ENCODE measurements at regions not wholly inside any gene's neighbourhood (a gene's known extent, or its start where the extent isn't known, plus 50 kb on each side); places are given as distances from the start of the nearest gene placed in this dataset.

- no peak overlapping the region for H3K27ac ChIP-seq (ENCODE audit: low read length)
- no peak overlapping the region for H3K9ac ChIP-seq (ENCODE audit: low read length in 2 of 2)
- no peaks in the 10 kb centered on the region for H3K27me3 ChIP-seq (ENCODE audit: control insufficient read depth in 1 of 2, insufficient read depth in 2 of 2, low read length in 2 of 2)
- H3K4me1 ChIP-seq (ENCODE audit: control insufficient read depth, insufficient read depth, low read length): no peaks in the 10 kb centered on the region
- no peaks in the 10 kb centered on the region for H3K9me3 ChIP-seq (ENCODE audit: control insufficient read depth in 2 of 2, low read length in 2 of 2)
- H3K4me3 ChIP-seq (ENCODE audit: low read length in 2 of 2): no peak overlapping the region
- no peaks in the 10 kb centered on the region for H3K36me3 ChIP-seq (ENCODE audit: control insufficient read depth in 2 of 2, insufficient read depth in 2 of 2, low read length in 2 of 2)
Observed at GRCh38 chr6:22108199-22108598, 188.6 kb downstream of the PRL start.

GRCh38 chr6:22110061-22110460 is 186.8 kb downstream of the PRL start:
- no peak overlapping the region for H3K27ac ChIP-seq (ENCODE audit: low read length)
- H3K4me3 ChIP-seq (ENCODE audit: low read length in 2 of 2): no peak overlapping the region
- no peaks in the 10 kb centered on the region for H3K9me3 ChIP-seq (ENCODE audit: control insufficient read depth in 2 of 2, low read length in 2 of 2)
- H3K27me3 ChIP-seq (ENCODE audit: control insufficient read depth in 1 of 2, insufficient read depth in 2 of 2, low read length in 2 of 2): no peaks in the 10 kb centered on the region
- H3K9ac ChIP-seq (ENCODE audit: low read length in 2 of 2): no peak overlapping the region
- no peaks in the 10 kb centered on the region for H3K36me3 ChIP-seq (ENCODE audit: control insufficient read depth in 2 of 2, insufficient read depth in 2 of 2, low read length in 2 of 2)
- H3K4me1 ChIP-seq (ENCODE audit: control insufficient read depth, insufficient read depth, low read length): no peaks in the 10 kb centered on the region

- no peak overlapping the region for H3K9ac ChIP-seq (ENCODE audit: low read length in 2 of 2)
- no peaks in the 10 kb centered on the region for H3K9me3 ChIP-seq (ENCODE audit: control insufficient read depth in 2 of 2, low read length in 2 of 2)
- H3K36me3 ChIP-seq (ENCODE audit: control insufficient read depth in 2 of 2, insufficient read depth in 2 of 2, low read length in 2 of 2): no peaks in the 10 kb centered on the region
- H3K4me1 ChIP-seq (ENCODE audit: control insufficient read depth, insufficient read depth, low read length): no peaks in the 10 kb centered on the region
- H3K4me3 ChIP-seq (ENCODE audit: low read length in 2 of 2): no peak overlapping the region
- H3K27me3 ChIP-seq (ENCODE audit: control insufficient read depth in 1 of 2, insufficient read depth in 2 of 2, low read length in 2 of 2): no peaks in the 10 kb centered on the region
- H3K27ac ChIP-seq (ENCODE audit: low read length): no peak overlapping the region
Observed at GRCh38 chr6:22112461-22112860, 184.4 kb downstream of the PRL start.

GRCh38 chr6:22113026-22113766 is 183.6 kb downstream of the PRL start:
- Histone ChIP-seq H3K4me1 (ENCODE audit: control insufficient read depth, insufficient read depth, low read length) (no peaks in the 10 kb centered on the region), H3K27me3 (ENCODE audit: control insufficient read depth in 1 of 2, insufficient read depth in 2 of 2, low read length in 2 of 2) (no peaks in the 10 kb centered on the region), H3K36me3 (ENCODE audit: control insufficient read depth in 2 of 2, insufficient read depth in 2 of 2, low read length in 2 of 2) (no peaks in the 10 kb centered on the region), H3K4me3 (ENCODE audit: low read length in 2 of 2) (no peak overlapping the region), H3K9ac (ENCODE audit: low read length in 2 of 2) (no peak overlapping the region), H3K27ac (ENCODE audit: low read length) (no peak overlapping the region), H3K9me3 (ENCODE audit: control insufficient read depth in 2 of 2, low read length in 2 of 2) (no peaks in the 10 kb centered on the region)

GRCh38 chr6:22115559-22115958 is 181.3 kb downstream of the PRL start:
- Histone ChIP-seq H3K4me3 (ENCODE audit: low read length in 2 of 2) (no peak overlapping the region), H3K36me3 (ENCODE audit: control insufficient read depth in 2 of 2, insufficient read depth in 2 of 2, low read length in 2 of 2) (no peaks in the 10 kb centered on the region), H3K4me1 (ENCODE audit: control insufficient read depth, insufficient read depth, low read length) (no peaks in the 10 kb centered on the region), H3K27ac (ENCODE audit: low read length) (no peak overlapping the region), H3K9me3 (ENCODE audit: control insufficient read depth in 2 of 2, low read length in 2 of 2) (no peaks in the 10 kb centered on the region), H3K27me3 (ENCODE audit: control insufficient read depth in 1 of 2, insufficient read depth in 2 of 2, low read length in 2 of 2) (no peaks in the 10 kb centered on the region), H3K9ac (ENCODE audit: low read length in 2 of 2) (no peak overlapping the region)

GRCh38 chr6:22117631-22118030 is 179.2 kb downstream of the PRL start:
- no peaks in the 10 kb centered on the region for H3K4me1 ChIP-seq (ENCODE audit: control insufficient read depth, insufficient read depth, low read length)
- no peak overlapping the region for H3K4me3 ChIP-seq (ENCODE audit: low read length in 2 of 2)
- H3K9ac ChIP-seq (ENCODE audit: low read length in 2 of 2): no peak overlapping the region
- H3K36me3 ChIP-seq (ENCODE audit: control insufficient read depth in 2 of 2, insufficient read depth in 2 of 2, low read length in 2 of 2): no peaks in the 10 kb centered on the region
- no peaks in the 10 kb centered on the region for H3K27me3 ChIP-seq (ENCODE audit: control insufficient read depth in 1 of 2, insufficient read depth in 2 of 2, low read length in 2 of 2)
- no peaks in the 10 kb centered on the region for H3K9me3 ChIP-seq (ENCODE audit: control insufficient read depth in 2 of 2, low read length in 2 of 2)
- no peak overlapping the region for H3K27ac ChIP-seq (ENCODE audit: low read length)

- Histone ChIP-seq H3K27me3 (ENCODE audit: control insufficient read depth in 1 of 2, insufficient read depth in 2 of 2, low read length in 2 of 2) (no peaks in the 10 kb centered on the region), H3K9ac (ENCODE audit: low read length in 2 of 2) (no peak overlapping the region), H3K4me3 (ENCODE audit: low read length in 2 of 2) (no peak overlapping the region), H3K4me1 (ENCODE audit: control insufficient read depth, insufficient read depth, low read length) (no peaks in the 10 kb centered on the region), H3K27ac (ENCODE audit: low read length) (no peak overlapping the region), H3K9me3 (ENCODE audit: control insufficient read depth in 2 of 2, low read length in 2 of 2) (no peaks in the 10 kb centered on the region), H3K36me3 (ENCODE audit: control insufficient read depth in 2 of 2, insufficient read depth in 2 of 2, low read length in 2 of 2) (no peaks in the 10 kb centered on the region)
Observed at GRCh38 chr6:22119500-22119899, 177.3 kb downstream of the PRL start.

GRCh38 chr6:22124756-22125155 is 172.1 kb downstream of the PRL start:
- Histone ChIP-seq H3K27me3 (ENCODE audit: control insufficient read depth in 1 of 2, insufficient read depth in 2 of 2, low read length in 2 of 2) (no peaks in the 10 kb centered on the region), H3K4me3 (ENCODE audit: low read length in 2 of 2) (no peak overlapping the region), H3K27ac (ENCODE audit: low read length) (no peak overlapping the region), H3K9ac (ENCODE audit: low read length in 2 of 2) (no peak overlapping the region), H3K9me3 (ENCODE audit: control insufficient read depth in 2 of 2, low read length in 2 of 2) (no peaks in the 10 kb centered on the region), H3K36me3 (ENCODE audit: control insufficient read depth in 2 of 2, insufficient read depth in 2 of 2, low read length in 2 of 2) (no peaks in the 10 kb centered on the region), H3K4me1 (ENCODE audit: control insufficient read depth, insufficient read depth, low read length) (no peaks in the 10 kb centered on the region)

GRCh38 chr6:22126910-22127309 is 169.9 kb downstream of the PRL start:
- H3K36me3 ChIP-seq (ENCODE audit: control insufficient read depth in 2 of 2, insufficient read depth in 2 of 2, low read length in 2 of 2): no peaks in the 10 kb centered on the region
- no peak overlapping the region for H3K9ac ChIP-seq (ENCODE audit: low read length in 2 of 2)
- no peaks in the 10 kb centered on the region for H3K27me3 ChIP-seq (ENCODE audit: control insufficient read depth in 1 of 2, insufficient read depth in 2 of 2, low read length in 2 of 2)
- H3K4me3 ChIP-seq (ENCODE audit: low read length in 2 of 2): no peak overlapping the region
- no peaks in the 10 kb centered on the region for H3K9me3 ChIP-seq (ENCODE audit: control insufficient read depth in 2 of 2, low read length in 2 of 2)
- H3K27ac ChIP-seq (ENCODE audit: low read length): no peak overlapping the region
- H3K4me1 ChIP-seq (ENCODE audit: control insufficient read depth, insufficient read depth, low read length): no peaks in the 10 kb centered on the region

GRCh38 chr6:22129751-22130150 is 167.1 kb downstream of the PRL start:
- no peak overlapping the region for H3K9ac ChIP-seq (ENCODE audit: low read length in 2 of 2)
- H3K27ac ChIP-seq (ENCODE audit: low read length): no peak overlapping the region
- no peaks in the 10 kb centered on the region for H3K9me3 ChIP-seq (ENCODE audit: control insufficient read depth in 2 of 2, low read length in 2 of 2)
- no peaks in the 10 kb centered on the region for H3K36me3 ChIP-seq (ENCODE audit: control insufficient read depth in 2 of 2, insufficient read depth in 2 of 2, low read length in 2 of 2)
- H3K4me3 ChIP-seq (ENCODE audit: low read length in 2 of 2): no peak overlapping the region
- no peaks in the 10 kb centered on the region for H3K27me3 ChIP-seq (ENCODE audit: control insufficient read depth in 1 of 2, insufficient read depth in 2 of 2, low read length in 2 of 2)
- no peaks in the 10 kb centered on the region for H3K4me1 ChIP-seq (ENCODE audit: control insufficient read depth, insufficient read depth, low read length)

GRCh38 chr6:22132656-22133055 is 164.2 kb downstream of the PRL start:
- Histone ChIP-seq H3K4me3 (ENCODE audit: low read length in 2 of 2) (no peak overlapping the region), H3K27ac (ENCODE audit: low read length) (no peak overlapping the region), H3K4me1 (ENCODE audit: control insufficient read depth, insufficient read depth, low read length) (no peaks in the 10 kb centered on the region), H3K27me3 (ENCODE audit: control insufficient read depth in 1 of 2, insufficient read depth in 2 of 2, low read length in 2 of 2) (no peaks in the 10 kb centered on the region), H3K36me3 (ENCODE audit: control insufficient read depth in 2 of 2, insufficient read depth in 2 of 2, low read length in 2 of 2) (no peaks in the 10 kb centered on the region), H3K9me3 (ENCODE audit: control insufficient read depth in 2 of 2, low read length in 2 of 2) (no peaks in the 10 kb centered on the region), H3K9ac (ENCODE audit: low read length in 2 of 2) (no peak overlapping the region)

Data from stomach smooth muscle (tissue), 2 donors.